Heart right ventricle (tissue), 16 donors: ENCODE measurements at regions not wholly inside any gene's neighbourhood (a gene's known extent, or its start where the extent isn't known, plus 50 kb on each side); places are given as distances from the start of the nearest gene placed in this dataset.

ENCODE experiments used
- ATAC-seq, 8 donors: fragments of 200-7000 bp; cut with Tn5 transposase; one replicate each; pipeline ENCODE4 v1.9.1; 2020; ENCODE audit warnings: mild to moderate bottlenecking in 8 of 8, moderate library complexity in 8 of 8, moderate number of reproducible peaks in 1 of 8
- DNase-seq, 2 donors: peaks; one replicate each; pipeline ENCODE4 v3.0.0-alpha.2; 2020
- H3K27ac ChIP-seq, 10 donors: fragments of 200-600 bp; sonication (generic) in 2 of 10; one replicate each; pipeline versions ENCODE4 v1.5.0 to v1.8.0; 2020 to 2022; ENCODE audit warnings: mild to moderate bottlenecking in 3 of 10
- H3K27me3 ChIP-seq, 7 donors: fragments of 200-600 bp; one replicate each; pipeline ENCODE4 v1.8.0; 2021 to 2022; ENCODE audit warnings: mild to moderate bottlenecking in 2 of 7
- H3K36me3 ChIP-seq, 9 donors: fragments of 200-600 bp; sonication (generic) in 1 of 9; one replicate each; pipeline versions ENCODE4 v1.5.0 to v1.8.0; 2020 to 2022; ENCODE audit warnings: mild to moderate bottlenecking in 2 of 9
- H3K4me1 ChIP-seq, 9 donors: fragments of 200-600 bp; sonication (generic) in 1 of 9; one replicate each; pipeline versions ENCODE4 v1.5.0 to v1.8.0; 2020 to 2022; ENCODE audit warnings: mild to moderate bottlenecking in 4 of 9
- H3K4me3 ChIP-seq, 10 donors: fragments of 200-600 bp; sonication (generic) in 2 of 10; one replicate each; pipeline versions ENCODE4 v1.5.0 to v1.8.0; 2020 to 2022; ENCODE audit warnings: mild to moderate bottlenecking in 7 of 10, moderate library complexity in 2 of 10
- H3K9me3 ChIP-seq, 11 donors: fragments of 200-600 bp in 10 of 11; sonication (generic) in 2 of 11; one replicate each; pipeline versions ENCODE4 v1.5.0 to v1.8.0; 2013 to 2022; ENCODE audit warnings: mild to moderate bottlenecking in 2 of 11, control low read depth in 1 of 11, moderate library complexity in 1 of 11
- WGBS, 2 donors: extraction: QIAGEN DNeasy Blood & Tissue Kit; methylation state at CpG; one replicate each; pipeline ENCODE4 v1.1.7; 2013; ENCODE audit warnings: inconsistent platforms in 1 of 2; 5-methylcytosine and 5-hydroxymethylcytosine counted together
- intact Hi-C, 10 donors: fragments of 100-400 bp; cut with DNase I; formaldehyde crosslinking; loops; one replicate each; pipeline versions ENCODE4 v1.11.1 to v1.14.2; 2022
- TF ChIP-seq, protein P1 (sequence below), 9 donors: fragments of 200-600 bp; sonication (generic) in 2 of 9; IDR thresholded peaks; one replicate each; pipeline versions ENCODE4 v1.5.0 to v1.8.0; 2021 to 2022; ENCODE audit warnings: antibody characterized with exemption in 9 of 9, mild to moderate bottlenecking in 5 of 9, moderate library complexity in 1 of 9
- donor health status: Arrhythmogenic right ventricular cardiomyopathy.
- donor health status: ischemic (EF 13 %, LVEDD 7.1; RV severe dilation, severe dysfunction).
- donor health status: healthy with polysubstance abuse.
- donor health status: DM: no; HTN: yes; CAD: no.
- donor health status: DM: no; HTN: no; CAD: no.
- donor health status: ischemic (EF 25% LVEDD 6.9; RV normal size, moderate dysfunction).
- donor health status: ischemic (EF 25% LVEDD 5.7; RV mildly dilated, moderate dysfunction).
- donor health status: healthy.
- donor health status: DM: yes; HTN: yes; CAD: no.
- donor health status: Ischemic cardiomyopathy.
- donor health status: ischemic (EF 35%, LVEDD 5.7; RV mildly dilated, moderate dysfunction).
- donor health status: nonischemic (EF 11% LVEDD 7.7; RV severe dilation, severe dysfunction).
- donor health status: DM: yes; HTN: yes; CAD: no.
- donor health status: PGD.
- donor health status: ischemic (EF 29% LVEDD 5.4; RV normal size, mild dysfunction).
- donor health status: nonischemic (EF 23%, LVEDD 6.1; RV moderate dilation, normal function).

DNA sequence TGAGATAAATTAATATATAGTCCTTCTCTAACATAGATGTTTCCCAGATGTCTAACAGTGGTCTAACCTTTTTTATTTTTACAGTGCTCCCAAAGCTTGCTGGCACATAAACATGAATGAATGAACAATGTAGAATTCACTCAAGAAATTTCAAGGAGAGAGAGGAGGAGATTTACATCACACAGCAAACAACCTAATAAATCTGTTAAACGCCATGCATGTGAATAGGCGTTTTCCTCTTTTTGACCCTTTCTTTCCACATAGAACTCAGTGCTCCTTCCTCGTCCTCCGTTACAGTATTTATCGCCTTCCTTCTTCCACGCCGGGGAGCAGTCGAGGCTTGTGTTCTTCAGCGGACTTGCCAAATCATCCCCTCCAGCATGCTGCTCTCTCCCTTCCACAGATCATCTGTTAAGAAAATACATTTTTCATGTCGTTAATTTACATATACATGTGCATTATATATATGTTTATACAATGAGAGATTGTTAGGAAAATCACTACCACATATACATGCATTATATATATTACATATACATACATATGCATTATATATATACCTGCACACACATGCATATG lies 93.0 kb downstream of the SLC35B3 start:
- Histone ChIP-seq H3K27ac (no peak overlapping the region), H3K27me3 (peaks cover 0 to 9% (median 0%) of the 10 kb centered on the region in 7 donors), H3K9me3 (peaks cover 0 to 11% (median 0%) of the 10 kb centered on the region in 11 donors), H3K4me3 (no peak overlapping the region), H3K36me3 (no peaks in the 10 kb centered on the region), H3K4me1 (no peaks in the 10 kb centered on the region)
- TF ChIP-seq, protein P1, sequence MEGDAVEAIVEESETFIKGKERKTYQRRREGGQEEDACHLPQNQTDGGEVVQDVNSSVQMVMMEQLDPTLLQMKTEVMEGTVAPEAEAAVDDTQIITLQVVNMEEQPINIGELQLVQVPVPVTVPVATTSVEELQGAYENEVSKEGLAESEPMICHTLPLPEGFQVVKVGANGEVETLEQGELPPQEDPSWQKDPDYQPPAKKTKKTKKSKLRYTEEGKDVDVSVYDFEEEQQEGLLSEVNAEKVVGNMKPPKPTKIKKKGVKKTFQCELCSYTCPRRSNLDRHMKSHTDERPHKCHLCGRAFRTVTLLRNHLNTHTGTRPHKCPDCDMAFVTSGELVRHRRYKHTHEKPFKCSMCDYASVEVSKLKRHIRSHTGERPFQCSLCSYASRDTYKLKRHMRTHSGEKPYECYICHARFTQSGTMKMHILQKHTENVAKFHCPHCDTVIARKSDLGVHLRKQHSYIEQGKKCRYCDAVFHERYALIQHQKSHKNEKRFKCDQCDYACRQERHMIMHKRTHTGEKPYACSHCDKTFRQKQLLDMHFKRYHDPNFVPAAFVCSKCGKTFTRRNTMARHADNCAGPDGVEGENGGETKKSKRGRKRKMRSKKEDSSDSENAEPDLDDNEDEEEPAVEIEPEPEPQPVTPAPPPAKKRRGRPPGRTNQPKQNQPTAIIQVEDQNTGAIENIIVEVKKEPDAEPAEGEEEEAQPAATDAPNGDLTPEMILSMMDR (IDR thresholded peaks at IDR 0.05) = no peak
- no peak for ATAC-seq
- DNase-seq = no peak
- intact Hi-C loops = no loop called here
- 80 to 88% methylated on average over 10 of the region's 10 CpGs for WGBS, 2 donors

DNA sequence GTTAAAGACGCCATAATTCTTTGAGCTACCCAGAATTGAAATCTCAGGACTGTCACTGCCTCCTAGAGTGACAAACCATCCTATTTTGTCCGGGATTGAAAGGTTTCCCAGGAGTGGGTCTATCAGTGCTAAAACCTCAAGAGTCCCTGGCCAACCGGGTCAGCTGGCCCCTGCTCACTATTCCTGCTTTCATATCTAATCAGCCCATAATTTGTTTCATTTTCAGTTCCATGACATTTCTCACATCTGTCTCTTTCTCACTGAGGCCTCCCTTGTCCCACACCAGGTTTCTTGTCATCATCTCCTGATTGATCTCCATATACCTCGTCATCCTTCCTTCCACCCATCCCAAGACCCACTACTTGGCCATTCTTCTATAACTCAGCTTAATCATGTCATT lies 98.2 kb downstream of the SLC35B3 start:
- intact Hi-C loops = no loop called here

GRCh38 chr6:8336406-8337057 lies 98.8 kb downstream of the SLC35B3 start:
- 82 to 84% methylated on average over 11 of the region's 11 CpGs for WGBS, 2 donors
- intact Hi-C loops = no loop called here
- H3K9me3 ChIP-seq = no peaks in the 10 kb centered on the region
- TF ChIP-seq, protein P1 (IDR thresholded peaks at IDR 0.05) = no peak
- no peak overlapping the region for H3K4me3 ChIP-seq
- peaks cover 0 to 3% (median 0%) of the 10 kb centered on the region in 7 donors for H3K27me3 ChIP-seq
- H3K27ac ChIP-seq = no peak overlapping the region
- H3K4me1 ChIP-seq = no peaks in the 10 kb centered on the region
- ATAC-seq (no peak), DNase-seq (no peak)
- H3K36me3 ChIP-seq = no peaks in the 10 kb centered on the region

More for the DNA sequence above, 98.2 kb downstream of the SLC35B3 start:
- Histone ChIP-seq H3K36me3 (no peaks in the 10 kb centered on the region), H3K9me3 (no peaks in the 10 kb centered on the region), H3K4me1 (no peaks in the 10 kb centered on the region), H3K4me3 (no peak overlapping the region), H3K27ac (no peak overlapping the region), H3K27me3 (peaks cover 0 to 4% (median 0%) of the 10 kb centered on the region in 7 donors)
- ATAC-seq (no peak), DNase-seq (no peak)
- TF ChIP-seq, protein P1 (IDR thresholded peaks at IDR 0.05) = no peak
- 47 to 52% methylated on average over 4 of the region's 4 CpGs for WGBS, 2 donors

DNA sequence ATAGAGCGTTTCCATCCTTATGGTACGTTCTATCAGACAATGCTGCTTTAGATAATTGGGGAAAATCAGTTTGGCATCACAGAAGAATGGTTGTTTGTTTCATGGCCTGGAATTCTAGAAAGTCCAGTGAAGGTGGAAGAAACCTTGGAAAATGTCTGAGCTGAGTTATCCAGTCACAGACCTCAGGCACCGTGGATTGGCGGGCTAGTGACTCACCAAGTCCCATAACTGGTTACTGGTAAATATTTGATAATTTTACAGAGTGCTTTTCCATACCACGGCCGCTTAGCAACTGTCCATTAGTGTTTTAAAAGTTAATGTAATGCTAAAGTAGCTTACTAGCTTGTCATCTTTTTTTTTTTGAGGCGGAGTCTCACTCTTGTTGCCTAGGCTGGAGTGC lies 99.4 kb downstream of the SLC35B3 start:
- 90 to 95% methylated on average over 7 of the region's 7 CpGs for WGBS, 2 donors
- no peaks in the 10 kb centered on the region for H3K9me3 ChIP-seq
- no peaks in the 10 kb centered on the region for H3K36me3 ChIP-seq
- no peak overlapping the region for H3K4me3 ChIP-seq
- H3K27me3 ChIP-seq = no peaks in the 10 kb centered on the region
- no peak for ATAC-seq
- intact Hi-C loops = no loop called here
- no peak overlapping the region for H3K27ac ChIP-seq
- H3K4me1 ChIP-seq = no peaks in the 10 kb centered on the region
- TF ChIP-seq, protein P1 (IDR thresholded peaks at IDR 0.05) = no peak
- DNase-seq = no peak
